ENCODE measurements at regions not wholly inside any gene's neighbourhood (a gene's known extent, or its start where the extent isn't known, plus 50 kb on each side); places are given as distances from the start of the nearest gene placed in this dataset.

- Mint-ChIP-seq H3K36me3 (ENCODE audit: low read depth) (no peaks in the 10 kb centered on the region), H3K4me3 (no peak overlapping the region), H3K4me1 (no peaks in the 10 kb centered on the region), H3K9me3 (no peaks in the 10 kb centered on the region), H3K27me3 (no peaks in the 10 kb centered on the region), H3K27ac (no peak overlapping the region)
- ChIA-PET POLR2A (no interaction called here), CTCF (no interaction called here)
- no peak for DNase-seq
Observed at GRCh38 chr9:26399556-26399955, 493.0 kb downstream of the CAAP1 start.

GRCh38 chr9:26394025-26394424 lies 498.6 kb downstream of the CAAP1 start:
- DNase-seq, result no peak
- H3K36me3 Mint-ChIP-seq (ENCODE audit: low read depth), result no peaks in the 10 kb centered on the region
- peaks cover 17% of the 10 kb centered on the region for H3K9me3 Mint-ChIP-seq
- POLR2A ChIA-PET, result no interaction called here
- no peaks in the 10 kb centered on the region for H3K4me1 Mint-ChIP-seq
- no peaks in the 10 kb centered on the region for H3K27me3 Mint-ChIP-seq
- no peak overlapping the region for H3K27ac Mint-ChIP-seq
- CTCF ChIA-PET, result no interaction called here
- no peak overlapping the region for H3K4me3 Mint-ChIP-seq

GRCh38 chr9:26392639-26393038 lies 500.0 kb downstream of the CAAP1 start:
- POLR2A ChIA-PET, result no interaction called here
- no peak overlapping the region for H3K27ac Mint-ChIP-seq
- DNase-seq, result no peak
- no peaks in the 10 kb centered on the region for H3K36me3 Mint-ChIP-seq (ENCODE audit: low read depth)
- CTCF ChIA-PET, result no interaction called here
- peaks cover 19% of the 10 kb centered on the region for H3K9me3 Mint-ChIP-seq
- H3K4me3 Mint-ChIP-seq, result no peak overlapping the region
- no peaks in the 10 kb centered on the region for H3K4me1 Mint-ChIP-seq
- H3K27me3 Mint-ChIP-seq, result no peaks in the 10 kb centered on the region

GRCh38 chr9:26391036-26391435 lies 501.6 kb downstream of the CAAP1 start:
- no peaks in the 10 kb centered on the region for H3K27me3 Mint-ChIP-seq
- no peak overlapping the region for H3K4me3 Mint-ChIP-seq
- ChIA-PET POLR2A (no interaction called here), CTCF (no interaction called here)
- H3K9me3 Mint-ChIP-seq, result peaks cover 19% of the 10 kb centered on the region
- H3K36me3 Mint-ChIP-seq (ENCODE audit: low read depth), result no peaks in the 10 kb centered on the region
- no peak for DNase-seq
- H3K27ac Mint-ChIP-seq, result no peak overlapping the region
- H3K4me1 Mint-ChIP-seq, result no peaks in the 10 kb centered on the region

GRCh38 chr9:26375448-26375847 lies 517.2 kb downstream of the CAAP1 start:
- H3K36me3 Mint-ChIP-seq (ENCODE audit: low read depth), result no peaks in the 10 kb centered on the region
- no peak for DNase-seq
- ChIA-PET CTCF (no interaction called here), POLR2A (no interaction called here)
- H3K27ac Mint-ChIP-seq, result no peak overlapping the region
- peaks cover 8% of the 10 kb centered on the region for H3K9me3 Mint-ChIP-seq
- no peaks in the 10 kb centered on the region for H3K27me3 Mint-ChIP-seq
- no peak overlapping the region for H3K4me3 Mint-ChIP-seq
- no peaks in the 10 kb centered on the region for H3K4me1 Mint-ChIP-seq

- POLR2A ChIA-PET, result no interaction called here
- H3K36me3 Mint-ChIP-seq (ENCODE audit: low read depth), result no peaks in the 10 kb centered on the region
Observed at GRCh38 chr9:26373616-26374015, 519.0 kb downstream of the CAAP1 start.

GRCh38 chr9:26371236-26371635 lies 521.4 kb downstream of the CAAP1 start:
- no peak overlapping the region for H3K4me3 Mint-ChIP-seq
- peaks cover 7% of the 10 kb centered on the region for H3K9me3 Mint-ChIP-seq
- no peak for DNase-seq
- H3K27ac Mint-ChIP-seq, result no peak overlapping the region
- H3K27me3 Mint-ChIP-seq, result no peaks in the 10 kb centered on the region
- POLR2A ChIA-PET, result no interaction called here
- no peaks in the 10 kb centered on the region for H3K36me3 Mint-ChIP-seq (ENCODE audit: low read depth)
- H3K4me1 Mint-ChIP-seq, result no peaks in the 10 kb centered on the region
- CTCF ChIA-PET, result no interaction called here

More at GRCh38 chr9:26373616-26374015, 519.0 kb downstream of the CAAP1 start:
- CTCF ChIA-PET, result no interaction called here
- Mint-ChIP-seq H3K4me3 (no peak overlapping the region), H3K4me1 (no peaks in the 10 kb centered on the region), H3K27me3 (no peaks in the 10 kb centered on the region), H3K9me3 (peaks cover 8% of the 10 kb centered on the region), H3K27ac (no peak overlapping the region)
- DNase-seq, result no peak

- Mint-ChIP-seq H3K27ac (no peak overlapping the region), H3K36me3 (ENCODE audit: low read depth) (no peaks in the 10 kb centered on the region), H3K27me3 (no peaks in the 10 kb centered on the region), H3K4me3 (no peak overlapping the region), H3K9me3 (peaks cover 6% of the 10 kb centered on the region), H3K4me1 (no peaks in the 10 kb centered on the region)
- ChIA-PET POLR2A (no interaction called here), CTCF (interaction anchor here (1.1 kb wide), 1 partner anchor 12 kb away, joined by 3 read pairs; no protein-coding TSS in a partner anchor)
- DNase-seq, result no peak
Observed at GRCh38 chr9:26369093-26369492, 523.5 kb downstream of the CAAP1 start.

- CTCF ChIA-PET, result no interaction called here
- no peak for DNase-seq
- Mint-ChIP-seq H3K4me1 (no peaks in the 10 kb centered on the region), H3K36me3 (ENCODE audit: low read depth) (no peaks in the 10 kb centered on the region), H3K27me3 (no peaks in the 10 kb centered on the region), H3K9me3 (peaks cover 6% of the 10 kb centered on the region), H3K27ac (no peak overlapping the region), H3K4me3 (no peak overlapping the region)
- POLR2A ChIA-PET, result no interaction called here
Observed at GRCh38 chr9:26368241-26368640, 524.4 kb downstream of the CAAP1 start.

- Mint-ChIP-seq H3K36me3 (ENCODE audit: low read depth) (no peaks in the 10 kb centered on the region), H3K4me1 (no peaks in the 10 kb centered on the region), H3K4me3 (no peak overlapping the region), H3K9me3 (peaks cover 12% of the 10 kb centered on the region), H3K27me3 (no peaks in the 10 kb centered on the region), H3K27ac (no peak overlapping the region)
- DNase-seq, result no peak
- POLR2A ChIA-PET, result no interaction called here
- CTCF ChIA-PET, result no interaction called here
Observed at GRCh38 chr9:26361010-26361409, 531.6 kb downstream of the CAAP1 start.

- ChIA-PET CTCF (no interaction called here), POLR2A (no interaction called here)
- Mint-ChIP-seq H3K27me3 (no peaks in the 10 kb centered on the region), H3K4me1 (no peaks in the 10 kb centered on the region), H3K4me3 (no peak overlapping the region), H3K27ac (no peak overlapping the region), H3K36me3 (ENCODE audit: low read depth) (no peaks in the 10 kb centered on the region), H3K9me3 (peaks cover 9% of the 10 kb centered on the region)
- DNase-seq, result no peak
Observed at GRCh38 chr9:26358836-26359235, 533.8 kb downstream of the CAAP1 start.

GRCh38 chr9:26357803-26358344 lies 534.7 kb downstream of the CAAP1 start:
- ChIA-PET CTCF (interaction anchor here (0.8 kb wide), 1 partner anchor 12 kb away, joined by 3 read pairs; no protein-coding TSS in a partner anchor), POLR2A (interaction anchor here (0.6 kb wide), 1 partner anchor 525 kb away, joined by 3 read pairs; no protein-coding TSS in a partner anchor)
- H3K27me3 Mint-ChIP-seq, result no peaks in the 10 kb centered on the region
- DNase-seq, result no peak
- H3K27ac Mint-ChIP-seq, result no peak overlapping the region
- H3K36me3 Mint-ChIP-seq (ENCODE audit: low read depth), result no peaks in the 10 kb centered on the region
- H3K4me1 Mint-ChIP-seq, result no peaks in the 10 kb centered on the region
- H3K9me3 Mint-ChIP-seq, result peaks cover 12% of the 10 kb centered on the region
- no peak overlapping the region for H3K4me3 Mint-ChIP-seq

GRCh38 chr9:26356491-26356890 lies 536.1 kb downstream of the CAAP1 start:
- Mint-ChIP-seq H3K4me1 (no peaks in the 10 kb centered on the region), H3K4me3 (no peak overlapping the region), H3K27ac (no peak overlapping the region), H3K36me3 (ENCODE audit: low read depth) (no peaks in the 10 kb centered on the region), H3K27me3 (no peaks in the 10 kb centered on the region), H3K9me3 (peaks cover 13% of the 10 kb centered on the region)
- POLR2A ChIA-PET, result no interaction called here
- no peak for DNase-seq
- CTCF ChIA-PET, result no interaction called here

GRCh38 chr9:26346942-26347477 lies 545.6 kb downstream of the CAAP1 start:
- Mint-ChIP-seq H3K4me1 (no peaks in the 10 kb centered on the region), H3K36me3 (ENCODE audit: low read depth) (no peaks in the 10 kb centered on the region), H3K9me3 (peaks cover 2% of the 10 kb centered on the region), H3K27me3 (no peaks in the 10 kb centered on the region), H3K4me3 (no peak overlapping the region), H3K27ac (no peak overlapping the region)
- ChIA-PET CTCF (no interaction called here), POLR2A (no interaction called here)
- DNase-seq, result no peak

All from activated CD4-positive, alpha-beta memory T cell treated with anti-CD3 and anti-CD28 coated beads, Interleukin-2, amount 10 ng/mL, durations not matched to agents 7 days and 5 days (primary cell).